Stomach (tissue), 4 donors: ENCODE measurements at regions not wholly inside any gene's neighbourhood (a gene's known extent, or its start where the extent isn't known, plus 50 kb on each side); places are given as distances from the start of the nearest gene placed in this dataset.

ENCODE experiments used
- CTCF ChIP-seq, 7 experiments: fragments of 450-650 bp in 4 of 7; fragments of 200-600 bp in 3 of 7; sonication (generic) in 3 of 7; IDR thresholded peaks; one replicate each; pipeline ENCODE4 v1.5.1; 2016 to 2019; ENCODE audit warnings: antibody characterized with exemption in 7 of 7, control low read depth in 2 of 7, mild to moderate bottlenecking in 1 of 7
- EP300 ChIP-seq: sonication (generic); formaldehyde crosslinking; IDR thresholded peaks from one replicate; pipeline ENCODE4 v1.6.1; 2017; ENCODE audit warnings: antibody characterized with exemption
- POLR2A ChIP-seq, 4 donors: fragments of 450-650 bp; IDR thresholded peaks; one replicate each; pipeline ENCODE4 v1.6.1; 2016; ENCODE audit warnings: antibody characterized with exemption in 4 of 4, control low read depth in 2 of 4, mild to moderate bottlenecking in 1 of 4, moderate library complexity in 1 of 4
- POLR2AphosphoS5 ChIP-seq, 3 donors: sonication (generic); formaldehyde crosslinking; IDR thresholded peaks; one replicate each; pipeline ENCODE4 v1.6.1; 2016; ENCODE audit warnings: antibody characterized with exemption in 3 of 3

- TF ChIP-seq EP300 (no peak), POLR2A (IDR thresholded peaks at IDR 0.05) (no peak), CTCF (IDR thresholded peaks at IDR 0.05) (no peak), POLR2AphosphoS5 (IDR thresholded peaks at IDR 0.05) (no peak)
Observed at GRCh38 chr6:86122086-86122485, 479.4 kb upstream of the SYNCRIP start.
